HG02588 (cell line): ENCODE measurements at regions not wholly inside any gene's neighbourhood (a gene's known extent, or its start where the extent isn't known, plus 50 kb on each side); places are given as distances from the start of the nearest gene placed in this dataset.

ENCODE experiments used
- ATAC-seq: cut with Tn5 transposase; IDR thresholded peaks from one replicate; pipeline ENCODE4 v1.9.1; 2021; ENCODE audit warnings: mild to moderate bottlenecking, moderate library complexity; ENCODE audit not compliant: unreplicated experiment

DNA sequence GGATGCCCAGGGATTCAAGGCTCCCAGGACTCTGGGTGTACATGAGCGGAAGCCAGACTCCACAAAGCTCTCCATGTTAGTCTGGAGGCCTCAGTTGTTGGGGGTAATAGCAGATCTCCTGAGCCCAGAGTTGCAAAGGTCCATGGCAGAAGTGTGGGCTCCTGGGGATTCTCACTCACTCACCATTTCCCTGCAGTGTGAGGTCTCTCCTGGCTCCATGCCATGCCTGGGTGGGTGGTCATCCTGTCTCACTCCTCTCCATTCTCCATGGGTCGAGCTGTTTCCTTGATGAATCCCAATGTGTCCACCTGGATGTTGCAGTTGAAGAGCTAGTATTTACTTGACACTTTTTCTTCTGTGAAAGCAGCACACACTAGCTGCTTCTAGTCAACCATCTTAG, 156.8 kb upstream of the LRRC7 start:
- ATAC-seq: no peak

GRCh38 chr1:69411617-69412016, 156.1 kb upstream of the LRRC7 start:
- ATAC-seq: no peak

GRCh38 chr1:69413129-69413528, 154.6 kb upstream of the LRRC7 start:
- ATAC-seq: no peak

- ATAC-seq: no peak
These were observed 153.1 kb upstream of the LRRC7 start for GRCh38 chr1:69414574-69414973.

- ATAC-seq: no peak
These were observed 146.4 kb upstream of the LRRC7 start for GRCh38 chr1:69421286-69421685.

GRCh38 chr1:69425871-69426270, 141.9 kb upstream of the LRRC7 start:
- ATAC-seq: no peak

GRCh38 chr1:69426401-69426800, 141.3 kb upstream of the LRRC7 start:
- no peak for ATAC-seq

DNA sequence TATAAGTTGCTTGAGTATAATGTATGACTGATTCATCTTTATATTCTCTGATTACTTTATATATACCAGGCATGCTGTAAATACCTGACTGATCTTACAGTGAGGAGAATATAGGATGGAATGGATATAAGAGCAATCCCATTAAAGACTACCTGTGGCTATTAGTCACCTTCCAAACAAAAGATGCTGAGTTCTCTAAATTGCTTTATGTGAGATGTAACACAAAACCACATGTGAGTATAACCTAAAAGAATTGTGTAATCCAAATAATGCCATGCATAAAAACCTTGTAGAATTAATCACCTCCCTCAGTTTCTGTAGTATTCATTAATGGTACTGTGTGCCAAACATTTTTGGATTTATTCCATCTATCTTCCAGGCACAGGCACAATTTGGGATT, 134.6 kb upstream of the LRRC7 start:
- ATAC-seq: no peak

- ATAC-seq: no peak
These were observed 131.6 kb upstream of the LRRC7 start for GRCh38 chr1:69436151-69436550.

DNA sequence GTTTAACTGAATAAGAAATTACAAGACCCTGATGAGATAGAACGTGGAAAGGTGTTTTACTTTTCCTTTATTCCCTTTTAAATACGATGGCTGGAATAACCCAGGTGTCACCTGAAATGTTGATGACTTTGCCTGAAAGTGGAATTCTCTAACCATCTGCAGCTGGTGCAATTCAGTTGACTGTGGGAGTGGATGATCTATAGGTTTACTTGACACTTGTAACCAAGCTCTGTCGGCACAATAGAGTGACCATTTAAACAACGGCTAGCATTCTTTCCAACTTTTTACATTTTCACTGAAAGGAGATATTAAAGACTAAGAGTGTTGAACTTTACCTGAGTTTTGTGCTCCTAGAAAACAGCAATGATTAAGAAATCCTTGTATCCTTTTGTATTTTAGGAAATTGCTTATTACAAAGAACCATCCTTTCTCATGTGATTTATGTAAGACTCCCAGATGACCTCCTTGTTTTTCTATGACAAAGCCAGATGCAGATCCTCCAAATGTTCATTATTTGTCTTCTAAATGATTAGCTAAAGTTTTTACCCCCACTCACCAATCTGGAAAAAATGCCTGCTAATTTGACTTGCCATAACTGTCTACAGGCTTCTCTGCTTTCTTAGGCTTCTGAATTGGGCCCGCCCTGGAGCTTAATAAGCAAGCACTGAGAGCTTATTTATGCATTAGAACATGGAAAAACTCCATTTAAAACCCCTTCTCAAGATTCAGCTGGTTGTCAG, 129.5 kb upstream of the LRRC7 start:
- ATAC-seq: no peak

- ATAC-seq: no peak
These were observed 126.2 kb upstream of the LRRC7 start for GRCh38 chr1:69441496-69441895.

DNA sequence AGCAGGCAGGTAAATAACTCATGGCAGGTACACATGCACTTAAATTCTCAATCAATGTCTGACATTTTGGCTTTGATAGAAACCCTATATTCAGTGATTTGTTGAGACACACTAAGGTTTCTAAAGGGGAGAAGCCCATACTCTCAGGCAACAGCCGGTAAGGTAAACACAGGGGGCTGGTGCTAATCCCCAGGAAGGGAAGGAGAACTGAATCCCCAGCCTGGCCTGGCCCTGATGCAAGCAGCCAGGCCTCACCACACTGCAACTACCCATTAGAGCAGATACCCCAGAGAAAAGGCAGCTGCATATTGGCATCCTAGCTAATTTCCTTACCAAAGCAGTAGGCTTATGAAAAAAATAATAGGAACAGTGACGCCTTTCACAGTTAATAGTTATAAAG, 116.5 kb upstream of the LRRC7 start:
- ATAC-seq: no peak

GRCh38 chr1:69455718-69456117, 112.0 kb upstream of the LRRC7 start:
- ATAC-seq: no peak

DNA sequence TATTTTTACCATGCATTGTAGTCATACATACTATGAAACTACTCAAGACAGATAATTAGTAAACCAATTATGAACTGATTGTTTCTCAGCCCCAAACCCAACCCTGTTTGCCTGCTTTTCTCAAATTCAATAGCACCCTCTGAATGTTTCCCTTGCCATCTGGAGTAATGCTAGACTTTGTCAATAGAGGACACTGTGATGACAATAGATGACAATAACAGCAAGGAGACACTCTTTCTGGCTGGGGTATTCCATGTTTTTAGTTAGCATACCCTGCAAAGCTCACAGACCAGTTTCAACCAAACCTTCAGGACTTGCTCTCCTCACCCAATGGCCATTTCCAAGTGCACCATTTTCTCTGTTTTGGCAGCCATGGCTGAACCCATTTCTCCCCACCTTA, 108.5 kb upstream of the LRRC7 start:
- no peak for ATAC-seq

- ATAC-seq: no peak
These were observed 92.7 kb upstream of the LRRC7 start for GRCh38 chr1:69475021-69475420.

DNA sequence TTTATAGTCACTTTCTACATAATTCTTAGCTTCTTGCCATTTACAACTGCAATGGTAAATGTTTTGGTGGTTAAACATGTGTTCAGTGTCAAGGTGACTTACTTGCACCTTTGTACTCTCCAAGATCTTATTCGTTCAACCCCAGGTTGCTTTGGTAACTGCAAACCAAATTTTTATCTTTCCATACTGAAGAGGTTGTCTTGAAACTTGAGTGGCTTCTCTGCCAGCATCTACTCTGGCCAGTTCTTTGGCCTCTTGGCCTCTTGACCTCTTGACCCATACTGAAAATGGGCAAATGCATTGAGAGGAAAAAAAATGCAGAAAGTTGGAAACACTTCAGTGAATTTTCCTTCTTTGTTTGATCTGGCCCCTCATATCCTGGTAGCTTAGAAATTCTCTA, 88.0 kb upstream of the LRRC7 start:
- ATAC-seq: no peak

GRCh38 chr1:69483246-69483645, 84.5 kb upstream of the LRRC7 start:
- no peak for ATAC-seq

DNA sequence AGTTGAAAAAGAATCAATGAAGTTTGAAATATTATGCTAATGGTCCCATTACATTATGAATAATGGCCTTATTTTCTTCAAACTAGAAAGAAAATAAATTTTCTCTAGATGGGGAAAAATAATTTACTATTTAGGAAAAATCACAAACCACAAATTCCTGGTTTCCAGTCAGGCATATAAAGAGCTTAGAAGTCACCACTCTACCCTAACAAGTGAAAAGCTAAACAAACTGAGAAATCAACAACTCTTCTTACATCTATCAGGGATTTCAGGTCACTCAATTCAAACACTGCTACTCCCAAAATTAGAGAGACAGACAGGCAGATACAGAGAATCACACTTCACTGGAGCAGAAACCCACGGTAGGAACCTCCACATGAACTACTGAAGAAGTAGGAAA, 82.1 kb upstream of the LRRC7 start:
- no peak for ATAC-seq

DNA sequence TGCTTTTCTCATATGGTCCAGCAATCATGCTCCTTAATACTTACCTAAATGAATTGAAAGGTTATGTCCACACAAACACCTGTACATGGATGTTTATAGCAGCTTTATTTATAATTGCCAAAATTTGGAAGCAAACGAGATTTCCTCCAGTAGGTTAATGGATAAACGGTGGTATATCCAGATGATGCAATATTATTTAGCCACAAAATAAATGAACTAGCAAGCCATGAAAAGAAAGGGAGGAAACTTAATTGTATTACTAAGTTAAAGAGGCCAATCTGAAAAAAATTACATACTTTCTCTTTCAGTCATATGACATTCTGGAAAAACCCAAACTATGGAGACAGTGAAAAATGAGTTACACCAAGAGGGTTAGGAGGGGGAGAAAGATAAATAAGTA, 76.3 kb upstream of the LRRC7 start:
- ATAC-seq: no peak

GRCh38 chr1:69492286-69492685, 75.4 kb upstream of the LRRC7 start:
- ATAC-seq: no peak

GRCh38 chr1:69494221-69494620, 73.5 kb upstream of the LRRC7 start:
- ATAC-seq: no peak

GRCh38 chr1:69497441-69498221, 70.1 kb upstream of the LRRC7 start:
- no peak for ATAC-seq

DNA sequence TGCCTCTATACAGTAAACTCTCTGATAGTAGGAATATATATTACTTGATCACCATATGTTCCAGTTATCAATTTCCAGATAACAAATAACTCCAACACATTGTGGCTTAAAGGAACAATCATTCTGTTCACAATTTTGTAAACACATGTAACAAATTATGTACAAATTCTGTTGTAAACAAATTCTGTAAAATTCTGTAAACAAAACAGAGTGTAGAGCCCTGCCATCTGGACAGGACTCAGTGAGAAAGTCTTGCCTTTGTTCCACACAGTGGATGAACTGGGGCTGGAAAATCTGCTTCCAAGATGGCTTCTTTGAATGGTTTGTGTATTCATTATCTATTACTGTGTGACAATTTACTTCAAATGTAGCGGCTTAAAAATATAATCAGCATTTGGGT, 69.0 kb upstream of the LRRC7 start:
- ATAC-seq: no peak
